Activated T-helper 17 cell treated with anti-CD3 and anti-CD28 coated beads, Interleukin-2, amount 50 U/mL, for 72 hours (primary cell): ENCODE measurements at regions not wholly inside any gene's neighbourhood (a gene's known extent, or its start where the extent isn't known, plus 50 kb on each side); places are given as distances from the start of the nearest gene placed in this dataset.
"Not testable (repeated sequence)": the region's sequence is repeated elsewhere in the genome, so short reads cannot be mapped to it uniquely, and the experiment has no call there.

Source experiments
- ATAC-seq: fragments of 150-1000 bp; cut with Tn5 transposase; replicated peaks from 2 replicates; pipeline ENCODE4 v1.10.0; 2021; ENCODE audit warnings: mild to moderate bottlenecking, moderate library complexity
- H3K27ac Mint-ChIP-seq: one replicate; pipeline ENCODE4 v1.8.0; 2022; ENCODE audit warnings: mixed read lengths
- H3K27me3 Mint-ChIP-seq: one replicate; pipeline ENCODE4 v1.8.0; 2022; ENCODE audit warnings: mixed read lengths
- H3K36me3 Mint-ChIP-seq: one replicate; pipeline ENCODE4 v1.8.0; 2022; ENCODE audit warnings: low read depth, mild to moderate bottlenecking, mixed read lengths
- H3K4me1 Mint-ChIP-seq: one replicate; pipeline ENCODE4 v1.8.0; 2022; ENCODE audit warnings: mixed read lengths
- H3K4me3 Mint-ChIP-seq: one replicate; pipeline ENCODE4 v1.8.0; 2022; ENCODE audit warnings: mild to moderate bottlenecking, mixed read lengths
- H3K9me3 Mint-ChIP-seq: one replicate; pipeline ENCODE4 v1.8.0; 2022; ENCODE audit warnings: mixed read lengths

GRCh38 chr6:56838016-56838555 lies 116.8 kb upstream of the BEND6 start:
- no peaks in the 10 kb centered on the region for H3K4me1 Mint-ChIP-seq
- no peak overlapping the region for H3K4me3 Mint-ChIP-seq
- H3K9me3 Mint-ChIP-seq: no peaks in the 10 kb centered on the region
- H3K36me3 Mint-ChIP-seq: no peaks in the 10 kb centered on the region
- no peak for ATAC-seq
- H3K27me3 Mint-ChIP-seq: peaks cover 26% of the 10 kb centered on the region
- no peak overlapping the region for H3K27ac Mint-ChIP-seq

DNA sequence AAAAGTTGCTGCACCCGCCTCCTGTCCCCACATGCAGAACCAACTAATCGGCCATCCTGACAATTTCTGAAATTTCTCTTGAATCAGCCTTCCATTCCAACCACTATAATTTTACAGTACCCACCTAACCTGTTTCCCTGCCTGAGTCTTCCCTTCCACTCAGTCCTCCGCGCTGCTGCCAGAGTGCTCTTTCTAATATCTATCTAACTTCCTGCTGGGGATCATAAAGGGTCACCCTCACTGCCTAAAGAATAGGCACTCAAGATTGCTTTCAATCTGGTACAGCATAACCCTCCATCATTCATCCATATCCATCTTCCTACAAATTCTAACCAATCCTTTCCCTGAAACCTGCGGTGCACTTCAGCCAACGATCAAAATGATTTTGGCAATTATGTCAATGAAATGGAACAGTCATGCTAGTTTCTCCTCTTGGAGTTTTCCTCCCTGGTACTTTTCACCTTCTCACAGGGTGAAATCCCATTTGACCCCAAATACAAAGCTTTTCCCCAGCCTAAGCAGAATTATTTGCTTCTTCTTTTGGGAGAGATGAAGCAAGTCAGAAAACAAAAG lies 117.5 kb upstream of the BEND6 start:
- Mint-ChIP-seq H3K27me3 (peaks cover 19% of the 10 kb centered on the region), H3K9me3 (no peaks in the 10 kb centered on the region), H3K27ac (no peak overlapping the region), H3K4me3 (no peak overlapping the region), H3K4me1 (no peaks in the 10 kb centered on the region), H3K36me3 (no peaks in the 10 kb centered on the region)
- no peak for ATAC-seq

GRCh38 chr6:56835612-56836011 lies 119.3 kb upstream of the BEND6 start:
- H3K4me1 Mint-ChIP-seq: no peaks in the 10 kb centered on the region
- H3K36me3 Mint-ChIP-seq: no peaks in the 10 kb centered on the region
- no peaks in the 10 kb centered on the region for H3K9me3 Mint-ChIP-seq
- H3K27ac Mint-ChIP-seq: no peak overlapping the region
- H3K4me3 Mint-ChIP-seq: no peak overlapping the region
- ATAC-seq: no peak
- peaks cover 17% of the 10 kb centered on the region for H3K27me3 Mint-ChIP-seq

DNA sequence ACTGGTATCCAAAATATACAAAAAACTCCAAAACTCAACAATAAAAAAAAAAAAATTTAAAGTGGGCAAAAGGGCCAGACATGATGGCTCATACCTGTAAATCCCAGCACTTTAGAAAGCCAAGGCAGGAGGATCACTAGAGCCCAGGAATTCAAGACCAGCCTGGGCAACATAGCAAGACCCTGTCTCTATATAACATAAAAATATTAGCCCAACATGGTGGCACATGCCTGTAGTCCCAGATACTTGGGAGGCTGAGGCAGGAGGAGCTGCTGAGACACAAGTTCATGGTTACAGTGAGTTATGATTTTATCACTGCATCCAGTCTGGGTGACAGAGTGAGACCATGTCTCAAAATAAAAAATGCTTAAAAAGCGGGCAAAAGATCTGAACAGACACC lies 121.0 kb upstream of the BEND6 start:
- no peak overlapping the region for H3K4me3 Mint-ChIP-seq
- no peaks in the 10 kb centered on the region for H3K9me3 Mint-ChIP-seq
- no peaks in the 10 kb centered on the region for H3K36me3 Mint-ChIP-seq
- ATAC-seq: no peak
- peaks cover 14% of the 10 kb centered on the region for H3K27me3 Mint-ChIP-seq
- H3K4me1 Mint-ChIP-seq: no peaks in the 10 kb centered on the region
- H3K27ac Mint-ChIP-seq: no peak overlapping the region

DNA sequence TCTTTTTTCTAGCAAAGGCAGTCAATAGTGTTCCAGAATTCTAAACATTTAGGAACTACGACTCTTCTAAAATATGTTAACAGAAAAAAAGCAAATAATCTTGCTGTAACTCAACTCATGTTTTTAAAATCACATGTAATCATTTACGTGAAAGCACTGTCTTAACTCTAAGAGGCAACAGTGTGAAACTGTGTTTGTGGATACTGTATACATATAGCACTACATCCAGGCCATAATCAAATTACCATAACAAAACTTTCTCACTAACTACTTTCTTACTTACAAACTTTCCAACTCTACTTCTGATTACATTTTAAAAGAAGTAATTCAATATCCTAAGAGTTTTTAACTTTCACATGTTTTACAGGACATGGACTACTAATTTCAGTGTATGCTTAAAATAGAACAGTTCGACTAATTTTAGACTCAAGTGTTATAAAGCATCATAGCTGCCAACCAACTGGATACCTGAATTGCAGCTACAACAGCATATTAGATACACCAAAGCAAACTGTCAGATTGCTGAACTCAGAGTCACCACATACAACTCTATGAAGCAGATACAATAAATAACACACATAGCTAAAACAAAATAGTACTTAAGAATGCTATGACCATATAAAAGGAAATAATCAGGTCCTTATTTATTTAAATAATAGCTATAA lies 121.6 kb upstream of the BEND6 start:
- ATAC-seq: no peak
- H3K27ac Mint-ChIP-seq: no peak overlapping the region
- H3K4me3 Mint-ChIP-seq: no peak overlapping the region
- no peaks in the 10 kb centered on the region for H3K4me1 Mint-ChIP-seq
- no peaks in the 10 kb centered on the region for H3K36me3 Mint-ChIP-seq
- H3K9me3 Mint-ChIP-seq: no peaks in the 10 kb centered on the region
- H3K27me3 Mint-ChIP-seq: peaks cover 12% of the 10 kb centered on the region

- no peak for ATAC-seq
- Mint-ChIP-seq H3K4me3 (no peak overlapping the region), H3K4me1 (no peaks in the 10 kb centered on the region), H3K36me3 (no peaks in the 10 kb centered on the region), H3K27me3 (peaks cover 5% of the 10 kb centered on the region), H3K27ac (no peak overlapping the region), H3K9me3 (no peaks in the 10 kb centered on the region)
Observed at GRCh38 chr6:56832225-56832624, 122.7 kb upstream of the BEND6 start.

GRCh38 chr6:56831334-56831733 lies 123.6 kb upstream of the BEND6 start:
- no peak for ATAC-seq
- H3K27ac Mint-ChIP-seq: no peak overlapping the region
- H3K36me3 Mint-ChIP-seq: no peaks in the 10 kb centered on the region
- H3K27me3 Mint-ChIP-seq: peaks cover 4% of the 10 kb centered on the region
- H3K9me3 Mint-ChIP-seq: no peaks in the 10 kb centered on the region
- H3K4me1 Mint-ChIP-seq: no peaks in the 10 kb centered on the region
- no peak overlapping the region for H3K4me3 Mint-ChIP-seq

DNA sequence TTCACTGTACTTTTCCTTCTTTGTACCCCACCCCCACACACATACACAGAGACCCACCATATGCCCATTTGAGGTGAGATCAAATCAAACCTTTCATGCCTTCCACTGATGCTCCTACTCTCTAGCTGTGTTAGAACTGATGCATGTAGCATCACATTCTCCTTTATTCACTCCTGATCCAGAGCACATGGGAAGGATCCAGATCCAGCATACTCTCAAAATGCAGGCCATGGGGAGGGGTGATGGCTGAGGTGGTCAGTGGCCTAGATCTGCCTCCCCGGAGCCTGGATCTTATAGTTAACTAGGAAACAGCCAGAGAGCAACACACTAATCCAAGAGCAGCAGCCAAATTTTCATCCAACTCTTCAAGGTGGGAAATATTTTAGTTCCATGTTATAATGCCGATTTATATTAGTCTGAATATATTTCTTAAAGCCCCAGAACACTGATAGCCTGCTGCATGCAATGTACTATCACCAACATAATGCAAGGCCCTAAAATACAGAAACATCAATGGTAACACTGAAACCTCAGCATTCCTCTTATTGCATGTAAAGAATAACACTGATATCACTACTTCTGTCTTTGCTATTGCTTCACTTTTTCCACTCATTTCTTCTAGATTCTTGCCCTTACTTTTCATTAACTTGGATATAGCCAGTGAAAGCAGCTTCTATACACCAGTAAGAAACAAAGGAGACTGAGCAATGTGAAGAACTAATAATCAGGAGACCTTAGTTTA lies 126.8 kb upstream of the BEND6 start:
- H3K27me3 Mint-ChIP-seq: peaks cover 4% of the 10 kb centered on the region
- H3K27ac Mint-ChIP-seq: no peak overlapping the region
- no peaks in the 10 kb centered on the region for H3K36me3 Mint-ChIP-seq
- H3K4me1 Mint-ChIP-seq: no peaks in the 10 kb centered on the region
- ATAC-seq: no peak
- H3K9me3 Mint-ChIP-seq: no peaks in the 10 kb centered on the region
- H3K4me3 Mint-ChIP-seq: no peak overlapping the region

DNA sequence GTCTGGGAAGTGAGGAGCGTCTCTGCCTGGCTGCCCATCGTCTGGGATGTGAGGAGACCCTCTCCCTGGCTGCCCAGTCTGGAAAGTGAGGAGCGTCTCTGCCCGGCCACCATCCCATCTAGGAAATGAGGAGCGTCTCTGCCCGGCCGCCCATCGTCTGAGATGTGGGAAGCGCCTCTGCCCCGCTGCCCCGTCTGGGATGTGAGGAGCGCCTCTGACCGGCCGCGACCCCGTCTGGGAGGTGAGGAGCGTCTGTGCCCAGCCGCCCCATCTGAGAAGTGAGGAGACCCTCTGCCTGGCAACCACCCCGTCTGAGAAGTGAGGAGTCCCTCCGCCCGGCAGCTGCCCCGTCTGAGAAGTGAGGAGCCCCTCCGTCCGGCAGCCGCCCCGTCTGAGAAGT lies 130.5 kb upstream of the BEND6 start:
- H3K4me1 Mint-ChIP-seq, H3K36me3 Mint-ChIP-seq, H3K27ac Mint-ChIP-seq, ATAC-seq, H3K27me3 Mint-ChIP-seq, H3K4me3 Mint-ChIP-seq, H3K9me3 Mint-ChIP-seq: not testable (repeated sequence)

GRCh38 chr6:56821005-56821432 lies 133.9 kb upstream of the BEND6 start:
- no peaks in the 10 kb centered on the region for H3K4me1 Mint-ChIP-seq
- no peak overlapping the region for H3K4me3 Mint-ChIP-seq
- H3K9me3 Mint-ChIP-seq: no peaks in the 10 kb centered on the region
- no peaks in the 10 kb centered on the region for H3K36me3 Mint-ChIP-seq
- no peak for ATAC-seq
- no peaks in the 10 kb centered on the region for H3K27me3 Mint-ChIP-seq
- H3K27ac Mint-ChIP-seq: no peak overlapping the region

GRCh38 chr6:56820060-56820459 lies 134.8 kb upstream of the BEND6 start:
- Mint-ChIP-seq H3K27me3 (no peaks in the 10 kb centered on the region), H3K9me3 (no peaks in the 10 kb centered on the region), H3K4me1 (no peaks in the 10 kb centered on the region), H3K27ac (no peak overlapping the region), H3K4me3 (no peak overlapping the region), H3K36me3 (no peaks in the 10 kb centered on the region)
- ATAC-seq: no peak

DNA sequence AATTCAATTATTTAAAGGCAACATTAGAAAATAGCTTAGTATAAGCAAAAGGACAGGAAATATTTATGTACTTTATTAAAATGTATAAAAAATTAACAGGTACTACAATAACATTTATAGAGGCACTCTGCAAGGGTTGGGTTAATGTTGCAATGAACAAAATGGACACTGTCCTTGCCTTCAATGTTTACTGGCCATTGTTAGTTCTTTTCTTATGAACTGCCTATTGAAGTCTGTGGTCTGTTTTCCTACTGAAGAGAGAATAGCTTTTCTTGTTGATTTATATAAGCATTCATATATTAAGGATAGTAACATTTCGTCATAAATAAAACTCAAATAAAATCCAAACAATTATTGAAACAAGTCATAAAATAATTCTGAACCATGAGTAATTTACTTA lies 135.3 kb upstream of the BEND6 start:
- no peak overlapping the region for H3K27ac Mint-ChIP-seq
- H3K4me3 Mint-ChIP-seq: no peak overlapping the region
- H3K4me1 Mint-ChIP-seq: no peaks in the 10 kb centered on the region
- no peaks in the 10 kb centered on the region for H3K36me3 Mint-ChIP-seq
- no peaks in the 10 kb centered on the region for H3K27me3 Mint-ChIP-seq
- ATAC-seq: no peak
- H3K9me3 Mint-ChIP-seq: no peaks in the 10 kb centered on the region

DNA sequence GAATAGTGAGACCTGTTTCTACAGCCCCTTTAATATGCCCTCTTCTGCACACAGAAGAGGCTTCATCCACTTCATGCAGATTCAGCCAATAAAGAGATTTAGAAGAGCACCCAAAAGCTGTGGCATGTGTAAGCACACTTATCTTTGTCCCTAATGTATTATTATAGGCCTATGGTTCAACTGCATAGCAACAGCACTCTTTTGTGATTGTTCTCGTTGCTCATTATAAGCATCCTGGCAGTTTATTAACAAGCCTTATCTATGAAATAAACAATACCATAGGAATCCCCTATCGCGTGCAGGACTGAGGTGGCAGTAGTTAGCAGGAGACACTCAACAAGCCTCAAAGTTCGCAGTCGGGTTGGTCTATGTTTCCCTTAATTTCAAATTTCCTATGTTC lies 138.5 kb upstream of the BEND6 start:
- ATAC-seq: no peak
- no peak overlapping the region for H3K4me3 Mint-ChIP-seq
- H3K9me3 Mint-ChIP-seq: no peaks in the 10 kb centered on the region
- H3K27me3 Mint-ChIP-seq: no peaks in the 10 kb centered on the region
- no peak overlapping the region for H3K27ac Mint-ChIP-seq
- no peaks in the 10 kb centered on the region for H3K36me3 Mint-ChIP-seq
- H3K4me1 Mint-ChIP-seq: no peaks in the 10 kb centered on the region

- Mint-ChIP-seq H3K36me3 (no peaks in the 10 kb centered on the region), H3K4me1 (no peaks in the 10 kb centered on the region), H3K27me3 (no peaks in the 10 kb centered on the region), H3K27ac (no peak overlapping the region), H3K4me3 (no peak overlapping the region), H3K9me3 (no peaks in the 10 kb centered on the region)
- no peak for ATAC-seq
Observed at GRCh38 chr6:56815436-56815835, 139.5 kb upstream of the BEND6 start.

GRCh38 chr6:56814802-56815201 lies 140.1 kb upstream of the BEND6 start:
- Mint-ChIP-seq H3K36me3 (no peaks in the 10 kb centered on the region), H3K27ac (no peak overlapping the region), H3K4me3 (no peak overlapping the region), H3K27me3 (no peaks in the 10 kb centered on the region), H3K4me1 (no peaks in the 10 kb centered on the region), H3K9me3 (no peaks in the 10 kb centered on the region)
- no peak for ATAC-seq
